ENCODE measurements at regions not wholly inside any gene's neighbourhood (a gene's known extent, or its start where the extent isn't known, plus 50 kb on each side); places are given as distances from the start of the nearest gene placed in this dataset.

- H3K4me1 ChIP-seq = no peaks in the 10 kb centered on the region
Measured at GRCh38 chr21:18545908-18546307, 142.3 kb upstream of the TMPRSS15 start.

GRCh38 chr21:18547347-18547746 lies 143.8 kb upstream of the TMPRSS15 start:
- DNase-seq (ENCODE audit: extremely low spot score) = no peak
- Histone ChIP-seq H3K27me3 (no peaks in the 10 kb centered on the region), H3K4me3 (no peak overlapping the region), H3K4me1 (no peaks in the 10 kb centered on the region), H3K27ac (replicated peaks in 1 of 4) (no peak overlapping the region), H3K36me3 (no peaks in the 10 kb centered on the region), H3K9me3 (no peaks in the 10 kb centered on the region)
- intact Hi-C loops (cut with DNase I) = no loop called here
- no peak for TF ChIP-seq POLR2AphosphoS5 (IDR thresholded peaks at IDR 0.05)
- no peak for TF ChIP-seq POLR2A (IDR thresholded peaks at IDR 0.05; ENCODE audit: low read depth)
- WGBS = 82% methylated on average over 1 of the region's 1 CpG

More at GRCh38 chr21:18545908-18546307, 142.3 kb upstream of the TMPRSS15 start:
- H3K27me3 ChIP-seq = no peaks in the 10 kb centered on the region
- H3K4me3 ChIP-seq = no peak overlapping the region
- no peaks in the 10 kb centered on the region for H3K36me3 ChIP-seq
- WGBS = 73% methylated on average over 1 of the region's 1 CpG
- H3K27ac ChIP-seq (replicated peaks in 1 of 4) = no peak overlapping the region
- DNase-seq (ENCODE audit: extremely low spot score) = no peak
- H3K9me3 ChIP-seq = no peaks in the 10 kb centered on the region
- intact Hi-C loops (cut with DNase I) = no loop called here
- TF ChIP-seq EP300 (IDR thresholded peaks at IDR 0.05) (no peak), POLR2A (IDR thresholded peaks at IDR 0.05; ENCODE audit: low read depth) (no peak), POLR2AphosphoS5 (IDR thresholded peaks at IDR 0.05) (no peak), CTCF (IDR thresholded peaks at IDR 0.05) (no peak)

- intact Hi-C loops (cut with DNase I) = no loop called here
- DNase-seq (ENCODE audit: extremely low spot score) = no peak
- no peaks in the 10 kb centered on the region for H3K36me3 ChIP-seq
- no peaks in the 10 kb centered on the region for H3K27me3 ChIP-seq
- H3K9me3 ChIP-seq = no peaks in the 10 kb centered on the region
- H3K4me1 ChIP-seq = no peaks in the 10 kb centered on the region
- no peak for TF ChIP-seq POLR2AphosphoS5 (IDR thresholded peaks at IDR 0.05)
- no peak for TF ChIP-seq EP300 (IDR thresholded peaks at IDR 0.05)
- TF ChIP-seq POLR2A (IDR thresholded peaks at IDR 0.05; ENCODE audit: low read depth) = no peak
- TF ChIP-seq CTCF (IDR thresholded peaks at IDR 0.05) = no peak
- H3K4me3 ChIP-seq = no peak overlapping the region
- H3K27ac ChIP-seq (replicated peaks in 1 of 4) = no peak overlapping the region
Measured at GRCh38 chr21:18548249-18548648, 144.7 kb upstream of the TMPRSS15 start.

GRCh38 chr21:18549214-18549905 lies 145.8 kb upstream of the TMPRSS15 start:
- H3K27me3 ChIP-seq = no peaks in the 10 kb centered on the region
- no peaks in the 10 kb centered on the region for H3K9me3 ChIP-seq
- TF ChIP-seq EP300 (IDR thresholded peaks at IDR 0.05) = no peak
- TF ChIP-seq POLR2AphosphoS5 (IDR thresholded peaks at IDR 0.05) = no peak
- TF ChIP-seq CTCF (IDR thresholded peaks at IDR 0.05) = no peak
- no peak for TF ChIP-seq POLR2A (IDR thresholded peaks at IDR 0.05; ENCODE audit: low read depth)
- 48% methylated on average over 4 of the region's 4 CpGs for WGBS
- H3K36me3 ChIP-seq = no peaks in the 10 kb centered on the region
- intact Hi-C loops (cut with DNase I) = no loop called here
- H3K27ac ChIP-seq (replicated peaks in 1 of 4) = no peak overlapping the region
- no peaks in the 10 kb centered on the region for H3K4me1 ChIP-seq
- no peak for DNase-seq (ENCODE audit: extremely low spot score)
- no peak overlapping the region for H3K4me3 ChIP-seq

GRCh38 chr21:18550361-18550760 lies 146.8 kb upstream of the TMPRSS15 start:
- H3K27me3 ChIP-seq = no peaks in the 10 kb centered on the region
- no peaks in the 10 kb centered on the region for H3K9me3 ChIP-seq
- H3K36me3 ChIP-seq = no peaks in the 10 kb centered on the region
- TF ChIP-seq POLR2AphosphoS5 (IDR thresholded peaks at IDR 0.05) = no peak
- TF ChIP-seq EP300 (IDR thresholded peaks at IDR 0.05) = no peak
- TF ChIP-seq CTCF (IDR thresholded peaks at IDR 0.05) = no peak
- TF ChIP-seq POLR2A (IDR thresholded peaks at IDR 0.05; ENCODE audit: low read depth) = no peak
- intact Hi-C loops (cut with DNase I) = no loop called here
- no peak for DNase-seq (ENCODE audit: extremely low spot score)
- 97% methylated on average over 3 of the region's 3 CpGs for WGBS
- no peak overlapping the region for H3K4me3 ChIP-seq
- no peak overlapping the region for H3K27ac ChIP-seq (replicated peaks in 1 of 4)
- no peaks in the 10 kb centered on the region for H3K4me1 ChIP-seq
